ENCODE measurements at regions not wholly inside any gene's neighbourhood (a gene's known extent, or its start where the extent isn't known, plus 50 kb on each side); places are given as distances from the start of the nearest gene placed in this dataset.

DNA sequence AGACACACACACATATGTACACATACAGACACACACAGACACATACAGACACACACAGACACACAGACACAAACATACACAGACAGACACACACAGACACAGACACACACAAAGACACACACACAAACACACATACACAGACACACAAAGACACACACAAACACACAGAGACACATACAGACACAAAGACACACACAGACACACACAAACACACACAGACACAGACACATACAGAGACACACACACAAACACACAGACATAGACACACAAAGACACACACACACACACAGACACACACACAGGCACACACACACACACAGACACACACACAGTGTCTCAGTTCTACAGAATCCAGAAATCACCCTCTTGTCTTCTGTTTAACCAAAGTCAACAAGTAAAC, 280.7 kb downstream of the ASMT start:
- H3K4me3 Mint-ChIP-seq = no peak overlapping the region
- no peaks in the 10 kb centered on the region for H3K4me1 Mint-ChIP-seq
- no peak for DNase-seq (ENCODE audit: low read depth, low spot score)

DNA sequence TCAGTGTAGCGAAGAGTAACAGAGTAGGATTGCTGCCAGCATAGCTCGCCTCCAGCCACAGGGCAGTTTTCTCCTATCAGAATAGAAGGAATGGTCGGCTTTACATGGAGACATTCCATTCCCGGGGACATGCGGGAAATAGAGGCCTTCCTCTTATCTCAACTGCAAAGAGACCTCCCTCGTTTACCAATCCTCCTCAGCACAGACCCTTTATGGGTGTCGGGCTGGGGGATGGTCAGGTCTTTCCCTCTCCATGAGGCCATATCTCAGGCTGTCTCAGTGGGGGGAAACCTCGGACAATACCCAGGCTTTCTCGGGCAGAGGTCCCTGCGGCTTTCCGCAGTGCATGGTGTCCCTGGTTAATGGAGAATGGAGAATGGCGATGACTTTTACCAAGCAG, 285.0 kb downstream of the ASMT start:
- H3K36me3 Mint-ChIP-seq (ENCODE audit: low read depth) = no peaks in the 10 kb centered on the region
- peaks cover 2% of the 10 kb centered on the region for H3K9me3 Mint-ChIP-seq
- no peaks in the 10 kb centered on the region for H3K4me1 Mint-ChIP-seq
- no peak for DNase-seq (ENCODE audit: low read depth, low spot score)
- TF ChIP-seq, protein P1, sequence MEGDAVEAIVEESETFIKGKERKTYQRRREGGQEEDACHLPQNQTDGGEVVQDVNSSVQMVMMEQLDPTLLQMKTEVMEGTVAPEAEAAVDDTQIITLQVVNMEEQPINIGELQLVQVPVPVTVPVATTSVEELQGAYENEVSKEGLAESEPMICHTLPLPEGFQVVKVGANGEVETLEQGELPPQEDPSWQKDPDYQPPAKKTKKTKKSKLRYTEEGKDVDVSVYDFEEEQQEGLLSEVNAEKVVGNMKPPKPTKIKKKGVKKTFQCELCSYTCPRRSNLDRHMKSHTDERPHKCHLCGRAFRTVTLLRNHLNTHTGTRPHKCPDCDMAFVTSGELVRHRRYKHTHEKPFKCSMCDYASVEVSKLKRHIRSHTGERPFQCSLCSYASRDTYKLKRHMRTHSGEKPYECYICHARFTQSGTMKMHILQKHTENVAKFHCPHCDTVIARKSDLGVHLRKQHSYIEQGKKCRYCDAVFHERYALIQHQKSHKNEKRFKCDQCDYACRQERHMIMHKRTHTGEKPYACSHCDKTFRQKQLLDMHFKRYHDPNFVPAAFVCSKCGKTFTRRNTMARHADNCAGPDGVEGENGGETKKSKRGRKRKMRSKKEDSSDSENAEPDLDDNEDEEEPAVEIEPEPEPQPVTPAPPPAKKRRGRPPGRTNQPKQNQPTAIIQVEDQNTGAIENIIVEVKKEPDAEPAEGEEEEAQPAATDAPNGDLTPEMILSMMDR (conservative IDR thresholded peaks at IDR 0.05) = no peak
- peaks cover 4% of the 10 kb centered on the region for H3K27me3 Mint-ChIP-seq (ENCODE audit: low read depth)
- no peak overlapping the region for H3K27ac Mint-ChIP-seq (ENCODE audit: unreplicated experiment)
- H3K4me3 Mint-ChIP-seq = no peak overlapping the region

More for the DNA sequence above, 280.7 kb downstream of the ASMT start:
- TF ChIP-seq, protein P1 (conservative IDR thresholded peaks at IDR 0.05) = no peak
- no peaks in the 10 kb centered on the region for H3K36me3 Mint-ChIP-seq (ENCODE audit: low read depth)
- H3K9me3 Mint-ChIP-seq = peaks cover 2% of the 10 kb centered on the region
- no peaks in the 10 kb centered on the region for H3K27me3 Mint-ChIP-seq (ENCODE audit: low read depth)
- H3K27ac Mint-ChIP-seq (ENCODE audit: unreplicated experiment) = no peak overlapping the region

DNA sequence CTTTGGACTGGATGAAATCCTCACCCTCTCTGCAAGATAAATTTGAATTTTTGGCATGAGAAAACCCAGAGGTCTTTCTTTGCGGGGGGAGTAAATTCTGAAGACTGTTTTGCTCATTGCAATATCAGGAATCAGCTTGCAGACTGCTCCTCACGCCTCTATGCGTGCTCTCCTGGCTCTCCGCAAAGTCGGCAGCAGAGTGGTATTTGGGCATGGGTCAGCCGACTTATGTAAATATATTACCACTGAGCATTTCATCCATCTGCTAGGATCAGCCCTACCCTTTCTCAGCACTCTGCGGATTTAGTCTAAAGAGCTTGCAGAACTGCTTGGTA, 288.0 kb downstream of the ASMT start:
- TF ChIP-seq, protein P1 (conservative IDR thresholded peaks at IDR 0.05) = no peak
- H3K4me1 Mint-ChIP-seq = no peaks in the 10 kb centered on the region
- H3K27ac Mint-ChIP-seq (ENCODE audit: unreplicated experiment) = no peak overlapping the region
- H3K36me3 Mint-ChIP-seq (ENCODE audit: low read depth) = no peaks in the 10 kb centered on the region
- H3K9me3 Mint-ChIP-seq = no peaks in the 10 kb centered on the region
- no peak for DNase-seq (ENCODE audit: low read depth, low spot score)
- H3K4me3 Mint-ChIP-seq = no peak overlapping the region
- H3K27me3 Mint-ChIP-seq (ENCODE audit: low read depth) = peaks cover 4% of the 10 kb centered on the region

DNA sequence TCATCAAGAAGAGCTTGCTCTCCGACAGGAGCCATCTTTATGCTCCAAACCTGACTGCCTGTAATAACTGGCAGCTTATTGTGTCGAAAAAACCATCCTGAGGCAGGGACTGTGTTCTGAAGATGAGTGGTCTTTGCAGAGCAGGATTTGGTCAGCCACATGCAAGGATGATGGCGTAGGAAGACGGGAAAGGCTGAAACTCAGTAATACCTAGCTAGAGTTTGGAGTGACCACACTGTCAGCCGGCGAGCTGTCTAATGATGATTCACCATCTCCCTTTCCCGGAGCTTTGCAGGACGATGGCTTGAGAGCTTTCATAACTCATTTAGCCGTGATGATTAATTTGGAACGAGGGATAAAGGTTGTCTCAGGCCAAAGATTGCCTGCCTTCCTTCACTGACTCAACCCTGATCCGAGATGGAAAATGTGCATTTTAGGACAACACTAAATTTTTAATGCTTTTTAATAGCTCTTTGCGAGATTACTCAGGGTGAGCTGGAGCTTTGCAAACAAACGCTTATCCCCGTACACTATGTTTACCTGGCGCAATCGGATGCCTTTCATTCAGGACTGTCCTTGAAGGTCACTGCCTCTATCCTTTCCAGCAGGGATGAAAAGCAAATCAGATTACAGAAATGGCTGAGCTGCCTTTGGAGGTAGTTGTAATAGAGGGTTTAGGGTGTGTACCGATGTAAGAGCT, 288.5 kb downstream of the ASMT start:
- no peak overlapping the region for H3K4me3 Mint-ChIP-seq
- H3K27ac Mint-ChIP-seq (ENCODE audit: unreplicated experiment) = no peak overlapping the region
- no peaks in the 10 kb centered on the region for H3K4me1 Mint-ChIP-seq
- H3K9me3 Mint-ChIP-seq = no peaks in the 10 kb centered on the region
- no peak for DNase-seq (ENCODE audit: low read depth, low spot score)
- H3K36me3 Mint-ChIP-seq (ENCODE audit: low read depth) = no peaks in the 10 kb centered on the region
- TF ChIP-seq, protein P1 (conservative IDR thresholded peaks at IDR 0.05) = no peak
- peaks cover 4% of the 10 kb centered on the region for H3K27me3 Mint-ChIP-seq (ENCODE audit: low read depth)

DNA sequence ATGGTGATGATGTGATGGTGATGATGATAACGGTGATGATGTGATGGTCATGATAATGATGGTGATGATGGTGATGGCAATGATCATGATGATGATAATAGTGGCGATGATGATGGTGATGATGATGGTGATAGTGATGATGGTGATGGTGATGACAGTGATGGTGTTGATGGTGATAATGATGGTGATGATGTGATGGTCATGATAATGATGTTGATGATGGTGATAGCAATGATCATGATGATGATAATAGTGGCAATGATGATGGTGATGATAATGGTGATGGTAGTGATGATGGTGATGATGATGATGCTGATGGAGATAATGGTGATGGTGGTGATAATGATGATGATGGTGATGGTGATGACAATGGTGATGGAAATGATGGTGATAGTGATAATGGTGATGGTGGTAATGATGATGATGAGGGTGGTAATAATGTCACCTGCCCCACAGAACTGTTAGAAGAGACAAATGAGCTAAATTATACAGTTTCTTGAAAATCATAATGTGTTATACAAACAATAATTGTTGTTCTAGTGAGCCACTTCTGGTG, 289.9 kb downstream of the ASMT start:
- H3K36me3 Mint-ChIP-seq (ENCODE audit: low read depth) = no peaks in the 10 kb centered on the region
- no peak for DNase-seq (ENCODE audit: low read depth, low spot score)
- peaks cover 12% of the 10 kb centered on the region for H3K27me3 Mint-ChIP-seq (ENCODE audit: low read depth)
- TF ChIP-seq, protein P1 (conservative IDR thresholded peaks at IDR 0.05) = no peak
- H3K27ac Mint-ChIP-seq (ENCODE audit: unreplicated experiment) = no peak overlapping the region
- H3K9me3 Mint-ChIP-seq = no peaks in the 10 kb centered on the region
- H3K4me1 Mint-ChIP-seq = no peaks in the 10 kb centered on the region
- H3K4me3 Mint-ChIP-seq = no peak overlapping the region
